Stimulated activated CD4-positive, alpha-beta T cell treated with anti-CD3 and anti-CD28 coated beads, Interleukin-12 subunit alpha, Interleukin-12 subunit beta, amount 100 ng/mL, for 24 hours (primary cell): ENCODE measurements at regions not wholly inside any gene's neighbourhood (a gene's known extent, or its start where the extent isn't known, plus 50 kb on each side); places are given as distances from the start of the nearest gene placed in this dataset.

Experiments used
- DNase-seq, 2 experiments: peaks; one replicate each; pipeline ENCODE4 v3.0.0-alpha.2; 2020; ENCODE audit warnings: low read depth in 2 of 2

DNA sequence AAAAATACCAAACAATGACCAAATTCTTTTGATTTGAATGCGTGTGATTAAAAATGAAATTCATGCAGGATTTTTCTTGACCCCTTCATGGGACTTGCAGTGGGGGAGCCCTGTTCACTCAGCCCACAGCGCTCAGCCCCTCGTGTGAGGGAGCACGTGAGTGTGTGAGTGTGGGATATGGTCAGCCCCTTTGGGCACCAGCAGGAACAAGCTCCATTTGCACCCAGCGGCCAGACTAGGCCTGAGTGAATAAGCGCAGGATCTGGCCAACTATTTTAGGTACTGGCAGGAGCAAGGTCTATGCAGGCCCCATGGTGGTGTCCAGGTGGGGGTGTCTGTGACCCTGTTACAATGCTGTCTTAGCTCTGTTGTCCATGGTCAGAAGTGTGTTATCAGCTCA lies 1631.2 kb downstream of the BRINP3 start:
- no peak for DNase-seq

DNA sequence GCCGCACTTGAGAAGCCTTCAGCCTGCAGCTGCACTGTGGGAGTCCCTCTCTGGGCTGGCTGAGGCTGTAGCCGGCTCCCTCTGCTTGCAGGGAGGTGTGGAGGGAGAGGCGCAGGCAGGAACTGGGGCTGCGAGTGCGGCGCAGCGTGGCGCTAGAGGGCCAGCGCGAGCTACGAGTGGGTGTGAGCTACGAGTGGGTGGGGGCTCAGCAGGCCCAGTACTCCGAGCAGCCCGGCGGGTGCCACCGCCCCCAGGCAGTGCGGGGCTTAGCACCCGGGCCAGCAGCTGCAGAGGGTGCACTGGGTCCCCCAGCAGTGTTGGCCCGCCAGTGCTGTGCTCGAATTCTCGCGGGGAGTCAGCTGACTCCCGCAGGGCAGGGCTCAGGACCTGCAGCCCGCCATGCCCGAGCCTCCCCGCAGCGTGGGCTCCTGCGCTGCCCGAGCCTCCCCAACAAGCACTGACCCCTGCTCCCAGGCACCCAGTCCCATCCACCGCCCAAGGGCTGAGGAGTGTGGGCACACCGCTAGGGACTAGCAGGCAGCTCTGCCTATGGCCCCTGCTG lies 1620.1 kb downstream of the BRINP3 start:
- DNase-seq, result no peak

DNA sequence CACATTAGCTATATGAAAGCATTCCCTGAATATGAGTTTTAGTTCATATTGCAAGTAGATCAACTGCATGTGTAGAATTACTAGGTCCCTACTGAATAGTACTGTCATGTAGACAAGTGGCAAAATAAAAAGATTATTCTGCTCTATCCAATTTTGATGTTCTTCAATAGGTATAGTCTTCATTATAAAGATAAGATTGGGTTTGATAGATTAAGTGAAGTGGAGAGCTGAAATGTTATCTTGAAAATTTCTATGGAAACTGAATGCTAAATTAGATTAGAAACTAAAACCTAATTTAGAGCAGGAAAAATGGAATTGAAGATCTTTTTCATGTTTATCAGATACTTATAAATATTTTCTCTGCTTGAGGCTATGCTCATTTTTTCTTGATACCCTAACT lies 1610.0 kb downstream of the BRINP3 start:
- DNase-seq, result no peak

DNA sequence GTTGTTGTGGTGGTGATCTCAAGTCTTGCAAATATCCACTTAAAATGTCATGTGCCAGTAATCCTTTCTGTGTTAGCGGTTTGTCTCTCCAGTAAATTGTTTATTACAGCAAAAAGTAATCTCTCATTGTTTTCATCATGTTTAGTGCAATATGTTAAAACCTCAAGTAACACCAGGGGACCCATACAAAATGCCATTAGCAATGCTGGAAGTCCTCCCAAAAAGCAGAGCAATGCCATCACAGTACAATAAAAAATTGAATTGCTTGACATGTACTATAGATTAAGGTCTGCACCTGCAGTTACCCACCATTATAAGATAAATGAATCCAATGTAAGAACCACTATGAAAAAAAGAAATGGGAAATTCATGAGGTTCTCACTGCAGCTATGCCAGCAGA lies 1606.5 kb downstream of the BRINP3 start:
- DNase-seq, result no peak

DNA sequence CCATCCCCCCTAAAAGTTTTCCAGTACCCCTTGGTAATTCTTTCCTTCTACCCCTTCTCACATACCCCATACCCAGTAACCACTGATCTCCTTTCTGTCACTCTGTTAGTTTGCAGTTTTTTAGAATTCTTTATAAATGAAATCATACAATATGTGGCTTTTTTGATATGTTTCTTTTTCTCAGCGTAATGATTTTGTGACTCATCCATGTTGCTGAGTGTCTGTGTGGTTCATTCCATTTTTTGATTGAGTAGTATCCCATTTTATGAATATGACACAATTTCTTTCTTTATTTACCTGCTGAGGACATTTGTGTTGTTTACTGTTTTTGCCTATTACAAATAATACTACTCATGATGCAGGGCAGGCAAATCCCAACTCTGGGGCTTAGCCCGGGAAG lies 1605.3 kb downstream of the BRINP3 start:
- no peak for DNase-seq

DNA sequence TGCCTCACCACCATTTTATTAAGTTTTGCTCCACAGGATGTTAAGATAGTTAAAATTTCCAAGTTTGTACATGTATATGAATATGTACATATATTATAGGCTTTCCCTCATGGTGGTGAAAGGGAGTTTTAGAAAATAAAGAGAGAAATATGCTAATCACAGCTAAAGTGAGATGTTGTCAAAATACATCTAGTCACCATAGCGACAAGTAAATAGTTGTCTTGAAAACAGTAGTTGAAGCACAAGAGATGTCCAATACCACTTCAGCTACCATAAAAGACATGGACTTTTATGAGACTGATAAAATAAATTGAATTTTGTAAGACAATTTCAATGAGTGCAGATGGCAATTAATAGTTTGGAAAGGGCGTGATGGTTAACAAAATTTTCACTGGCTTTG lies 1600.0 kb downstream of the BRINP3 start:
- DNase-seq, result no peak

DNA sequence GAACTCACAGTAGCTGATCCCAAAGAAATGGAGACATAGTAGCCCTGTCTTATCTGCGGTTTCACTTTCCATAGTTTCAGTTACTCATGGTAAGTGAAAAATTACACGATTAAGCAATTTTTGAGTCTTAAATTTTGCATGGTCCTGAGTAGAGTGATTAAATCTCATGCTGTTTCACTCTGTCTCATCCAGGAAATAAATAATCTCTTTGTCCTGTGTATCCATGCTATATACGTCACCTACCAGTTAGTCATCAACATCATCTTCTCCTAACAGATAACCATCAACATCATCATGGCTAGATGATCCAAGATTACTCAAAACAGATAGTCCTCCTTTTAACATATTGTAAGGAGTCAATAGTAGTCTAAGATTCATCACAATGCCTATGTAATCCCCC lies 1589.3 kb downstream of the BRINP3 start:
- DNase-seq, result no peak

DNA sequence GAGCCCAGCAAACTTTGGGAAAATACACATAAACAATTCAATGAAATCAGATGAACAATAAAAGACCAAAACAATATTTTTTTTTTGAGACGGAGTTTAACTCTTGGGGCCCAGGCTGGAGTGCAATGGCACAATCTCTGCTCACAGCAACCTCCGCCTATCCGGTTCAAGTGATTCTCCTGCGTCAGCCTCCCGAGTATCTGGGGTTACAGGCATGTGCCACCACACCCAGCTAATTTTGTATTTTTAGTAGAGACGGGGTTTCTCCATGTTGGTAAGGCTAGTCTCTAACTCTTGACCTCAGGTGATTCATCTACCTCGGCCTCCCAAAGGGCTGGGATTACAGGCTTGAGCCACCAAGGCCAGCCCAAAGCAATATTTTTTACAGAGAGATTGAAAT lies 1588.5 kb downstream of the BRINP3 start:
- DNase-seq, result no peak

DNA sequence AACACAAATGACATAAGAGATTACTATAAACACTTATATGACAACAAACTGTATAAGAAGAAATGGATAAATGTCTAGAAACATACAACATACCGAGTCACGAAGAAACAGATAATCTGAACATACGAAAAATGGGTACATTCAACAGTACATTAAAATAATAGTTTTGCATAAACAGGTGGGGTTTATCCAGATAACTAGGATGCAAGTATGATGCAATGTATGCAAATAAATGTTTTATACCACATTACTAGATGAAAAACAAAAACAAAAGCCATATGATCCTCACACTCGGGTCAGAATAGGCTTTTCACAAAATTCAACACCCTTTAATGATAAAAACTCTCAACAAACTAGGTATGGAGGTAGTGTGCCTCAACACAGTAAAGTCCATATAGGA lies 1585.7 kb downstream of the BRINP3 start:
- DNase-seq, result no peak

DNA sequence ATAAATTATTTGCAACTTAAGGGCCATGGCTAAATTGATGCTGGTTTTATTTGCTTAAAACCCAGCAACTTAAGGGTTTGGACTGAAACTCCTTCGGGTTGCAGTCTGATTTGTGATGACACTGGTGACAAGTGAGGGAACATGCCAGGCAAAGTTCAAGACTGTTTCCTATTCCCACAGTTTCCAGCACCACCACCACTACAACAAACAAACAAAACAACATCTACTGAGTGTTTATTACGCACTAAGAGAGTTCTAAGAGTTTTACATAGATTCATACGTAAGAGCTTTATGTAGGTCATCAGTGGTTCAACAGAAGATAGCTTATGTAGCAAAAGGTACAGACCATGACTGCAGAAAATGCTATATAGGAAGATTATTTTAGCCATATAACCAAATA lies 1582.1 kb downstream of the BRINP3 start:
- no peak for DNase-seq

DNA sequence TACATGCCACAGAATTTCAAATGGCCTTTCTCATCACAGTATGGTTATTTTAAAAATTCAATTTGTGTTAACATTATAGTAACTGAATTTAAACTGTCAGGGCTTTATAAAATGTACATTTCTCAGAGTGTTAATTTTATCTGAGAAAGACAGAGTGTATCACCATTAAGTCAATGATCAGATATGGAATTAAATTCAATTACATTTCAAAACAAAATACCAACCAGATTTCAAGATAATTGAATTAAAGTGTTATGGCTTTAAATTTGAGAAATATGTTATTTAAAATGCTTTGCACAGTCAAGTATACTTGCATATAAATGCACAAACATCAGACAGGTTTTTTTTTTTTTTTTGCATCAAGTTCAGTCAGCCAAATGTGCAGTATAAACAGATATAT lies 1574.4 kb downstream of the BRINP3 start:
- no peak for DNase-seq

DNA sequence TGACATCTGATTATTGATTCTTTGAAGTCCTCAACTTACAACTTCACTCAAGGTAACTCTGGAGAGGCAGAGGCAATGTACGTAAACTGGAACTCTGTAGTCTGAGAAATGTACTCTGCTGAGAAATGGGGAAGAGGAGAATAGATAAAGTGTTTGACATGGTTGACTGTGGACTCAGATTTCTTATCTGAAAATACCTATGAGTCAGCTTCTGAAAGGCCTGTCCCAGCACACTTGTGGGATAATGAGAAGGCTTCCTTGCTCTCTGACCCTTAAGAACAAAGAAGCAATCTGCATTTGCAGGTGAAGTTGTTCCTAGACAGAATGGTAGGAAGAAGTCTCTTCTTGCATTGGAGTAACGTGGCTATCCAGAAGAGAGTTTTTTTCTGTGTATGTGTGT lies 1573.5 kb downstream of the BRINP3 start:
- DNase-seq, result no peak

DNA sequence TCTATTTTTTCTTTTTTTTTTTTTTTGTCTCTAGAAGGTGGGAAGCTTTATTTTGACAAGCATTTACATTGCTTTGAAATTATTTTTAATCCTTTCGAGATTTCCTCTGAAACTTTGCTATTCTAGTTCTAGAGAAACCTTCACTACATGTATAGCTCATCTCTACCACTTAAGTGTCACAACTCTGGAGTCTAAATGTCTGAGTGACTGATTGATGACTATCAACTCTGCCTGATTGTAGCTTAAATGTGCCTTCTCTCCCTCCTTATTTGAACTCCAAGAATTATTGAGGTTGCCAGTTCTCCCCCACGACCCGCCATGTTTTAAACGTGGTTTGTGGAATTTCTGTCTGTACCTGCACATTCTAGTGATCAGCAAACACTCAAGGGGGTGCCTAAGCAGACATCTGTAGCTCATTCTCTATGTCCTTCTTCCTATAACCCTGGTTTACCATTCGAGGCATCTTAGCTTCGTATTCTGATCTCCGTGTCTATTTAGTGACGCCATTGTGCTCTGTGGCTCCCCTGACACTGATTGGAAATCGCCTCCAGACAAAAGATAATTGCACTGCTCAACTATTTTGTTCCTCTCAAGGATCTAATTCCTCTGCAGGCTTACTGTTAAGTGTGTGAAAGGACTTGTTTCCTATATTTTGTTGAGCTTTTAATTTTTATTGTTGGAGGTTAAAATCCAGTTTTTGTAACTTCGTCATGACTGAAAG lies 1570.6 kb downstream of the BRINP3 start:
- no peak for DNase-seq

DNA sequence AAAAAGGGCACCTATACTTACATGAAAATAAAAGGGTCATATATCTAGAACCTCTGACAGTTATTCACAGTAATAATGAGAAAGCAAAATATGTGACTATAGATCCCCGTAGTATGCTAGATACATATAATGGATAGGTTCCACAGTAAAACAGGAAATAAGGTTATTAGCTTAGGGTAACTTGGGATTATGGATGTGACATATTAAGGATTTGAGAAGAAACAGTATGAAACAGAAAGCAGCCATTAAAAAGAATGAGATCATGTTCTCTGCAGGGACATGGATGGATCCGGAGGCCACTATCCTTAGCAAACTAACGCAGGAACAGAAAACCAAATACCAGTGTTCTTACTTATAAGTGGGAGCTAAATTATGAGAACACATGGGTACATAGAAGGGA lies 1547.3 kb downstream of the BRINP3 start:
- no peak for DNase-seq

DNA sequence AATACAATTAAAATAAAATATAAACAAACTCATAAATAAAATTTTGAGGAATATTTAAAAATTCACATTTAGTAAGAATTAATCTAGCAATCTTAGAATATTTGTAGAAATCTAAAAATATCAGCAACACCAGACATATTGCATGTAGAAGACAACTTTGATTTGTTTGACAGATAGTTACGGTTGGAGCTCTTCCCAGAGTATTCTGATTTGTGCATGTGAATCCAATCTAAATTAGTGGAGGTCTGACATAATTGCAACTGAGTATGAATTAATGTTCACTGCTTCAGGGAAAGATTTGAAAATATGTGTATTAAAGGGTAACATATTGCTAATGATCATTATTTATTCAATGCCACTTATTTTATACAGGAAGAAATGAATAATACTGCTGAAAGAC lies 1546.2 kb downstream of the BRINP3 start:
- DNase-seq, result no peak

DNA sequence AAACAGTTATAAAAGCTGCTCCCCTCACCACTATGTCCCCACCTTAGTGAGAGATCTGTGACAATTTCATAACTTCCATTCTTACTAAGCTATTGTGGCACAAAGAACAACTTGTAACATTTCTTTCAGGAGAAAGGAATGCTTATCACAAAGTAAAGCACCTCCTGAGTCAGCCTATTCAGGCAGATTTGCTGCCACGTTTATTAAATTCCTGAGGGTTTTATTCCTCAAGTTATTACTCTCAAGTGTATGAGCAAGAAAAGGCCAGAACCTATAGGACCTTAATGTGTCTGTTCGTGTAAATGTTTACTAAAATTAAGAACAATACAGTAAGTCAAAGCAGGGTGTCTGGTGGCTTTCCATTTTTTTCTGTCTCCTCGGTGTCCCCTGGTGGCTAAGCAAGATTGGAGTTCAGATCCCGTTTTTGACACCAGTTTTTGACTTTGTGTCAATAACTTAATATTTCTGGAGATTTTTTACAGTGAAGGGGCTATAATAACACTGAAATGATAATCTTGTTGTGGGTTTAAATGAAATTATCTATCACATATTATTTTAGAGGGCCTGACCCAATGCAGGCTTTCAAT lies 1539.6 kb downstream of the BRINP3 start:
- DNase-seq, result no peak

DNA sequence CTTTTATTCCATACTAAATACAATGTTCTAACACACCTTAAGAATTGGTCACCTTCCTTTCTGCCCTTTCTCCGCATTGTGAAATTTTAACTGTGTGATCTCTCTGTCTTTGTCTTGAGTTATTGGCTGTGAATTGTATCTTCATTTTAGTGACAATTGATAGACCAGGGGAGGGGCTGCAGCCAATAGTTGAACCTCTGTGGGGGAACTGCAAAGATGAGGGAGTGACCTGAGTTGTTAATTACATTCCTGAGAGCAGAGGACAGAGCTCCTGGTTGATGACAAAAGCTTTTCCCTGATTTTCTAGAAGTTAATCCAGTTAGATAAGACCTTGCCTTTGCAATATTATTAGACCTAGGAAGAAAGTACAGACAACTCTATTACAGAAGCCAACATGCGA lies 1535.7 kb downstream of the BRINP3 start:
- DNase-seq, result no peak

DNA sequence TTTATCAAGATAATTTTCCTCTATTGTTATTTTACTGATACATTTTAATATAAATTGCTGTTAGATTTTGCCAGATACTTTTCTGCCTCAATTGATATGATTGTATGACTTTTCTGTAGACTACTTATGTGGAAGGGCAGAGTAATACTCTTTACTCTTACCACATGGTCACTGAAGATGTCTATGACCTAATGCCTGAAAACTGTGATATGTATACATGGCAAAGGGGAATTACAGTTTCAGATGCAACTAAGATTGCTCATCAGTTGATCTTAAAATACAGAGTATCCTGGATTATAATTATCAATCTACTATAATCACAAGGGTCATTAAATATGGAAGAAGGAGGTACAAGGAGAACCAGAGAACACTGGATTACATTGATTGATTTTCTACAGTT lies 1528.0 kb downstream of the BRINP3 start:
- DNase-seq, result no peak

DNA sequence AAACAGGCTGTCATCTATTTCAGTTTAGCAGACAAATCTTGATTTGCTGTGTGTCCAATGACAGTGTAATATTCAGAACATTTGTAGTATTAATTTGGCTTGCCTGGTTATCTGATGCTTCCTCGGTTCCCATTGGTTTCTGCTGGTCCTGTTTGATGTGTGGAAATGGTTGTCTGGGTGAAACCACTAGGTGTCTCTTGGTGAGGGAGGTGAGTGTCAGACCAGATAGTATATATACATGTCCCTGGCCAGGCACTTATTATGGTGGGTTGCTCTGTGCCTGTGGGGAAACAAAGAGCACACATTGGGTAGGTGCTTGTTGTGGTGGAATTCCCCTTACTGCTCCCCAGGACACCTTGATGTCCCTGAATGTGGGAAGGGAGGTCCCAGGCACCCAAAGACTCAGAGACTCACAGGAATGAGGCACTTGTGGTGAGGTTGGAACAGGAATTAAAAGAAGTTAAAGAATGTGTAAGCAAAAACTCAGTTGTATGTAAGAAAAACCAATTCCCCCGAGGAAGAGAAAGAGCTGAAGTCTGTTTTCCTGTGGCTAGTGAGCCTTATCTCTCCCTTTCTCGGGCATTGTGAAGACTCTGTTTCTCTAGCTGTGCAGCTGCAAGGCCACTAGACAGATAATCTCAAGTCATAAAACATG lies 1519.1 kb downstream of the BRINP3 start:
- DNase-seq, result no peak

DNA sequence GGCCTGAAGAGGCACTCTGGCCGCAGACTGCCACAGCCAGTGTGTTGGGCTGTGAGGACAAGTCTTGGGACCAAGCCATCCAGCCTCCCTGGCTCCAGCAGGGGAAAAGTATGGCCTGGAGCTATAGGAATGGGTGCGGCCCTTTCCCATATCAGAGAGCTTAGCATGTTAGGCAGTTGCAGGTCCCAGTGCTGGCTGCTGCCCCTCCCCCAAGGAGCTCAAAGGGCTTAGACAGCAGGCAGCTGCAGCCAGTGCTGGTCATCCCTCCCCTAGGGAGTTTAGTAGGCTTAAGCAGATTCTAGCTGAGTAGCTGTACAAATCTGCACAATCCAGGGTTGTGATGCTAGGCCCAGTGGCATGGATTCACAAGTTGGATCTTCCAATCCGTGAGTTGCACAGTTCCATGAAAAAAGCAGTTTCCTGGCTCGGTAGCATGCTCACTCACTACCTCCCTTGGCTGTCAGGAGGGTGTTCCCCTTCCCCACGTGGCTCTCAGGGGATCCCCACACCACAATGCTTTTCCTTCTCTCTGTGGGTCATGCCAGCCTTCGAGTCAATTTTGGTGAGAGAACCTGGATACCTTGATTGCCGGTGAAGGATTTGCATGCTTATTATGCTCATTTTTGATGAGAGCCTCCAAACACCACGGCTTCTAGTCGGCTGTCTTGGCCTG lies 1490.8 kb downstream of the BRINP3 start:
- DNase-seq, result no peak

DNA sequence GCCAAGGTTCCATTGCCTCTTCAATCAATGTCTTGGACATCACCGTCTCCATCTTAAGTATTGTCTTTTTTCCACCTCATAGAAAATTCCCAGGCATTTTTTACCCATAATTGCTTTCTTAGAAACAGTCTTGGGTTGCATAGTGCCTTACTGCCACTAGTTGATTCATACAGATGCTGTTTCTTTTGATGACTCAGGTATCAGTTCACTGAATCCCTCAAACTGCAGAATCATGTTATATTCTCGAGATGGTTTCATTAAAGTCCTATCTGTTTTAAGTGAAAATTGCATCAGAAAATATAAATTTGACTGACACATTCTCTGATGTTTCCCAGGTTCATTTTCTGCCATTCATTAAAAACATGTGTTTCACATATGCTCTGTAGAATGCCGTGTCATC lies 1489.1 kb downstream of the BRINP3 start:
- no peak for DNase-seq

DNA sequence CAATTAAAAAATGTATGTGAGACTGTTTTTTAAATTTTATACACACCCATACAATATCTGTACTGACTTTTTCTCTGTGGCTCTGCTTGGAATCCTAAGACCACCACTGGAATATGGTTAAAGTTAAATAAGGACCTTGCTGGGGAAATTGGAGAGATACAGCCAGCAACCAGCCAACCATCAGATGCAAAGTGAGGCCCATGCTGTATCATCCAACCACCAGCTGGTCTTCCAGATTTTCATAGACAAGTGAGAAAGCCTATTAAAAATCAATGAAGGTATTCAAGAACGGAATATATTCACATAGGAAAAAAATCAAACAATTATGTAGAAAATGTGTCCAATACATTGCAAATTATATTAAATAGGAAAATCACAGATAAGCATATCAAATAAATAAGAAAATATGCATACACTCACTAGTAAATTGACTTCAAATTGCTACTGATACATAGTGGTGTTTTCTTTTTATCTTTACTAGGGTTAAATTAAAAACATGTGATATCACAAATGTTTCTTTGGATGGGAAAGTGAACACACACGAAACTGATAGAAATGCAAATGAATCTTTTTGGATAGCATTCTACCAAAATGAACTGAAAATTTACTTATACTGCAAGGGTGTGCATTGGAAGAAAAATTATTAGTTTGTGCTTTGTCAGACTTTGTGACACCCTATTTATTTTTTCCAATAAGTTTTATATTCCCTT lies 1486.3 kb downstream of the BRINP3 start:
- no peak for DNase-seq
